ELR (cell line): ENCODE measurements at regions not wholly inside any gene's neighbourhood (a gene's known extent, or its start where the extent isn't known, plus 50 kb on each side); places are given as distances from the start of the nearest gene placed in this dataset.
"Not testable (repeated sequence)": the region's sequence is repeated elsewhere in the genome, so short reads cannot be mapped to it uniquely, and the experiment has no call there.

Experiments
- DNase-seq: peaks from one replicate; pipeline ENCODE4 v3.0.0-alpha.2; 2015; ENCODE audit warnings: low read depth

DNA sequence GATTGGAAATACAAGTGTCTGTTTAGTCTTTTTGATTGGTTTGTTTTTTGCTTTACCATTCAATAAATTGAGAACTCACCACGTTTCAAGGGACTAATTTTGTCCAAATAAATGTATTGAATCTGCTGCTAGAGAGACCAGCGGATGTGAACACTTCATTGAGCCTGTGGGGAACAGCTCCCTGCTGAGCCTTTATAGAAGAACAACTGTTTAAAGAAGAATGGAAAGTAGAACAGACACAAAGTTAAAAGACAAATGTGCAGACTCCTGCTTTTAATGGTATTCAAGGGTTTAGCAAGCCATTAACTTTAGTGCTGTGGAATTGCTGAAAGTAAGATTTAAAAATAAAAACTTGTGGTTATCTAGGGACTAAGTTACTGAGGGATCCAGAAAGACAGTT lies 817.7 kb upstream of the B3GALT2 start:
- DNase-seq: no peak

GRCh38 chr1:194001726-194002350 lies 815.4 kb upstream of the B3GALT2 start:
- DNase-seq: not testable (repeated sequence)

- no peak for DNase-seq
Measured at GRCh38 chr1:193988885-193989284, 802.5 kb upstream of the B3GALT2 start.

- no peak for DNase-seq
Measured at GRCh38 chr1:193979219-193979618, 792.8 kb upstream of the B3GALT2 start.

- DNase-seq: no peak
Measured at GRCh38 chr1:193974286-193974798, 787.9 kb upstream of the B3GALT2 start.

DNA sequence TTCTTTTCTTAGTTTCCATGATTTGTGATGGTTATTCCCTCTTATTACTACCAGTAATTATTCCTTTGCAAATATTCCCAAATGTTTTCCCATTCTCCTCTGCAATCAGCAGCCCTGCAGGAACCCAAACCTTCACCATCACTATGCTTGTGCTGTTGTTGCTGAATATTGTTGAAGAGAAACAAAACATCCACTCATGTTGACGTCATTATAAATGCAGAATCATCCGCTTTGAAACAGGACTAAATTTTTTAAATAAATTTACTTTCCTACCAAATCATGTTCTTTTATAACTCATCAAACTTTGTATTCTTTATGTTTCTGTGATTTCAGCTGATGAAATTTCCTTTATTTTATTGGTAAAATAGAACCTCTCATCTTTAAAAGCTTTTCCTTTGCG lies 787.0 kb upstream of the B3GALT2 start:
- DNase-seq: no peak

DNA sequence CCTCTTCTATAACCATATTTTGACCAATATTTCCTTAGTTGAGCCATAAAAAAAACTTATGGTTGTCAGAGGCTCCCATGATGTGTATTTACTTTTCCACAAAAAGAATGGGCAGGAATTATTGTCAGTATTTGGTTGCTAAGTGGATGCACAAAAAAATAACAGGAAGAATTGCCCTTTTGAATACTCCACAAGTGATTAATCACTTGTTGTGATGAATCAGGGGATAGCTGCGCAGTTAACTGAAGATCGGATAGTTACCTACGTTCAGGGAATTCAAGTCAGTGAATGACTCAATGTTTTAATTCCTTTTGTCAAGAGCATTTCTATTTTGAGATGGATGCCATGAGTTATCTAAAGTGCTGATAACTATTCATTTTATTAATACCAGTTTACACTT lies 785.2 kb upstream of the B3GALT2 start:
- peak; percentile 95 for DNase-seq

DNA sequence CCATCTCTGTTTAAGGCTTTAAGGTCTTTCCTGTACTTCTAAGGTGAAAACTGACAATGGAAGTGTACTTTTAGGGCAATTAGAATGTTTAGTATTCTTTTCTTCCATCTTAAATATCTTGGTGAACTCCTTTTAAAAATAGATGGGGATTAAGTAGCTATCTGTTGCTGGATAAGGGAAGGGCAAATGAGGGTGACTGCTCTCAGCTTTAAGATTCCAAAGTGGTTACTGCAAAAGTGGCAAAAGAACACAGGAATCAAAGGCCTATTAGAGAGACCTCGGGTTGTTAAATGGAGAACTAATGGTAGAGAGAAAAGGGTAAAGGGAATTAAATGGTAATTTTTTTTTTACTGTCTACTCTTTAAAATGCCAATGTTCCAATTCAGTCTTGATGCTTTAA lies 774.1 kb upstream of the B3GALT2 start:
- no peak for DNase-seq

- no peak for DNase-seq
Measured at GRCh38 chr1:193960040-193960439, 773.6 kb upstream of the B3GALT2 start.

- no peak for DNase-seq
Measured at GRCh38 chr1:193957556-193958095, 771.2 kb upstream of the B3GALT2 start.

DNA sequence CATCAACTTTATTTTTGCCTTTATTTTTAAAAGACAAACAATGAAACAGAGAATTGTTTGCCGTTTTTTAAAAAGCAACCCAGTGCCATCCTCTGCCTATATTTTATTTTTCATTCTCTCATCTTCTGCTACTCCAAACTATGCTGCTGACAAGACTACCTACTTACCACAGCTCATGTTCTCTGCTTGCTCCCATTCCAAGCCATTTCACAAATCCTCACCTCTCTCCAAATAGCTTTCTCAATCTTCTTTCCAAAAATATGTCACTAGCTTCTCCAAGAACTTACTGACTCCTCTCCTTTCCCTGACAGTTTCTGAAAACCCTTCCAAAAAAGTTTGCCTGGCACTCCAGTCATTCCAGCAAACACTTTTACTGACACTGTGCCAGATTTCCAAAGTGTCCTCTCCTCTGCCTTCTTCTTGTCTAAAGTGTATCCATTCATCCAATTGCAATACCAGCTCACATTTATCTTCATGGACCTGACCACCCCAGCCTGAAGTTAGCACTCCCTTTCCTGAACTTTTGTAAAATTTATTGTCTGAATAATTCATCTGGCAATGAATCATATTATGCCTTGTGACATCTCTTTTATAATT lies 766.5 kb upstream of the B3GALT2 start:
- no peak for DNase-seq

GRCh38 chr1:193951984-193952383 lies 765.6 kb upstream of the B3GALT2 start:
- no peak for DNase-seq

DNA sequence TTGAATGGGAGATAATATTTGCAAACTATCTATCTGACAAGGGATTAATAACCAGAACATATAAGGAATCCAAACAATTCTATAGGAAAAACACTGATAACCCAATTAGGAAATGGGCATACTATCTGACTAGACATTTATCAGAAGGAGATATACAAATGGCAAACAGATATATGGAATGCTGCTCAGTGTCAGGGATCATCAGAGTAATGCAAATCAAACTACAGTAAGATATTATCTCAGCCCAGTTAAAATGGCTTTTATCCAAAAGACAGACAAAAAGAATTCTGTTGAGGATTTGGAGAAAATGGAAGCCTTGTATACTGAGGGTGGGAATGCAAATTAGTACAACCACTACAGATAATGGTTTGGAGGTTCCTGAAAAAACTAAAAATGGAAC lies 758.0 kb upstream of the B3GALT2 start:
- DNase-seq: no peak

- DNase-seq: no peak
Measured at GRCh38 chr1:193940176-193940575, 753.8 kb upstream of the B3GALT2 start.

DNA sequence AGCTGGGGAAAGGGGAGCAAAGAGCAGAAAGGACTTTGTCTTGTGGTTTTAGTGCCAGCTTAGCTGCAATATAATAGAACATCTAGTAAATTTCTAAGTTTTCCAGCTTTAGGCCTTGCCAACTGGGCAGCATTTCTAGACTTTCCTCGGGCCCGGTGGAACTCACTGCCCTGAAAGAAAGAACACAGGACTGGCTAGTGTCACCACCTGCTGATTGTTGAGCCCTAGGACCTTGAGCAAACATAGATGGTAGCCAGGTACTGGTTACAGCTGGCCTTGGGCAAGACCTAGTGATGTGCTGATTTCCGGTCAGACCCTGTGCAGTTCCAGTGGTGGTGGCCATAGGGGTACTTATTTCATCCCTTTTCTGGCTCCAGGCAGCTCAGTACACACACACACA lies 753.2 kb upstream of the B3GALT2 start:
- no peak for DNase-seq

DNA sequence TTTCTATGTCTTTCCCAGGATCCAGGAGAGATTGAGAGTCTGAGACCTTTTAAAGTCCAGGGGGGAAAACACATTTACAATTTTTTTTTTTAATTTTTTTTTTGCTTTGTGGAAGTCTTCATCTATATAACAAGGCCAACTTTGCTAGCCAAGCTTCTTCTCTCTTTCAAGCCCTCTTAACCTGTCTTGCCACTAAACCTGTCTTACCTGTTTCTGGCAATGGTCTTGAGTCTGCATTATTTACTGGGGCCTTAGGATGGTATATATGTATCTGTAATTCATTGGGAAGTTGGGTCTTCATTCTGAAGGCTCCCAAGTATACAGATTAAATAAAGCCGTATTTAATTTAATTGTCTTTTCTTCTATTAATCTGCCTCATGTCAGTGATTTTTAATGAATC lies 750.9 kb upstream of the B3GALT2 start:
- DNase-seq: no peak

DNA sequence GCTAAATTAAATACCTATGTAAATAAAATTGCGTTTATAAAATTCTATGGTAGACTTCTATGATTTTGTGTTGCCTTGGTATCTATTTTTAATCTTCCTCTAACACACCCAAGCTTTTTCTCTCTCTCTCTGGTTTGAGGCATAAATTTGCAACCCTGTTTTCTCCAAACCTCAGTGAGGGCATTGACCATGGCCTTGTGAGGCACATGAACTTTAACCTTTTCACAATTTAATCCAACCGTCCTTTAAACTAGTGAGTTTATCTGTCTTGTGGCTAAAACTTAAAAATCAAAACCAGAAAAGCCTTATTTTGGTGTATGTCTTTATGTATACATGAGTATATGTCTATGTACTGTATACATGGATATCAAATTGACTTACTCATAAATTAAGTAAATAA lies 746.6 kb upstream of the B3GALT2 start:
- no peak for DNase-seq

DNA sequence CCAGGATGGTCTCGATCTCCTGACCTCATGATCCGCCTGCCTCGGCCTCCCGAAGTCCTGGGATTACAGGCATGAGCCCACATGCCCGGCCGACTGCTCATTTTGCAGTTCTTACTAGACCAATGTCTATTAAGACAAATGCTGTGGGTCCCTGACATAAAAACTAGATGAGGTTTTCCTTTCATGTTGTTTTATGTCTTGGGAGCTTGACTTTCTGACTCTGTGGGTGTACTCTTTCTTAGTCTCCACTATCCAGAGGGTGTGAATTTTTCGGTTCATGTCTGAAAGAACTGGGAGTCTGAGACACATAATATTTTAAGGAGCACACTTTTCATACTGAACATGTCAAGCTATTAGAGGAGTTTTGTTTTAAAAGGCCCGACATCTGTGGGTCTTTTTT lies 744.9 kb upstream of the B3GALT2 start:
- no peak for DNase-seq

GRCh38 chr1:193929374-193930033 lies 743.1 kb upstream of the B3GALT2 start:
- DNase-seq: no peak

GRCh38 chr1:193927550-193927949 lies 741.1 kb upstream of the B3GALT2 start:
- DNase-seq: no peak

- no peak for DNase-seq
Measured at GRCh38 chr1:193926956-193927355, 740.5 kb upstream of the B3GALT2 start.

- peak; percentile 7 for DNase-seq
Measured at GRCh38 chr1:193919827-193920226, 733.4 kb upstream of the B3GALT2 start.

- DNase-seq: no peak
Measured at GRCh38 chr1:193916452-193916851, 730.0 kb upstream of the B3GALT2 start.
